Muscle layer of duodenum (tissue), 2 donors: ENCODE measurements at regions not wholly inside any gene's neighbourhood (a gene's known extent, or its start where the extent isn't known, plus 50 kb on each side); places are given as distances from the start of the nearest gene placed in this dataset.

Experiments used
- H3K27ac ChIP-seq: one replicate; pipeline ENCODE4 v1.7.0; 2013; ENCODE audit warnings: mild to moderate bottlenecking, low read length
- H3K27me3 ChIP-seq: one replicate; pipeline ENCODE4 v1.7.0; 2013; ENCODE audit warnings: low read depth, mild to moderate bottlenecking, control low read depth, low read length
- H3K36me3 ChIP-seq, 2 donors: one replicate each; pipeline ENCODE4 v1.7.0; 2013; ENCODE audit warnings: low read length in 2 of 2, control low read depth in 1 of 2, mild to moderate bottlenecking in 1 of 2; ENCODE audit not compliant: insufficient read depth in 2 of 2, control insufficient read depth in 1 of 2
- H3K4me1 ChIP-seq, 2 donors: one replicate each; pipeline ENCODE4 v1.7.0; 2013; ENCODE audit warnings: low read length in 2 of 2, mild to moderate bottlenecking in 2 of 2, control low read depth in 1 of 2, moderate library complexity in 1 of 2; ENCODE audit not compliant: insufficient read depth in 2 of 2, control insufficient read depth in 1 of 2
- H3K4me3 ChIP-seq, 2 donors: one replicate each; pipeline ENCODE4 v1.7.0; 2013; ENCODE audit warnings: low read length in 2 of 2, low read depth in 1 of 2, mild to moderate bottlenecking in 1 of 2
- H3K9me3 ChIP-seq, 2 donors: one replicate each; pipeline ENCODE4 v1.7.0; 2013; ENCODE audit warnings: low read length in 2 of 2, control low read depth in 1 of 2, mild to moderate bottlenecking in 1 of 2; ENCODE audit not compliant: control insufficient read depth in 1 of 2
- donor health status: healthy.

DNA sequence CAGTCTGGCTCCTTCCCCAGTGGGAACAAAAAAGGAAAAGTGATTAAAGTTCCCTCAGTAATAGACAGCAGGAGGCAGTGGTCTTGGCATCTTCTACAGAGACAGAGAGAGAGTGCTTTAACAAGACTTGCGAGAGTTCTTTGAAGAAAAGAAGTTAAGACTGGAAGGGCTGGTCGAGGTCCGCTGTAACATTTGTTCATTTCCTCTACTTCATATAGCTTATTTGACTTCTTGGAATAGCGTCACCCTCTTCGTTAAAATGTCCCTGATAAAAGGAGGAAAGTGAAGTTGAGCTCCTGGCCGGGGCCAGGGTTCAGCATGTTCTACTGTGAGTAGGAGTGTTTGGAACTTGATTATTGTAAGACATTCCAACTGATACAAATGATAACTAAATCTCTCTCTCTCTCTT lies 179.8 kb downstream of the SLIT2 start:
- peaks cover 9 to 12% of the 10 kb centered on the region in 2 donors for H3K4me1 ChIP-seq
- H3K36me3 ChIP-seq = no peaks in the 10 kb centered on the region
- H3K27ac ChIP-seq = peak overlapping the region; percentile 88

DNA sequence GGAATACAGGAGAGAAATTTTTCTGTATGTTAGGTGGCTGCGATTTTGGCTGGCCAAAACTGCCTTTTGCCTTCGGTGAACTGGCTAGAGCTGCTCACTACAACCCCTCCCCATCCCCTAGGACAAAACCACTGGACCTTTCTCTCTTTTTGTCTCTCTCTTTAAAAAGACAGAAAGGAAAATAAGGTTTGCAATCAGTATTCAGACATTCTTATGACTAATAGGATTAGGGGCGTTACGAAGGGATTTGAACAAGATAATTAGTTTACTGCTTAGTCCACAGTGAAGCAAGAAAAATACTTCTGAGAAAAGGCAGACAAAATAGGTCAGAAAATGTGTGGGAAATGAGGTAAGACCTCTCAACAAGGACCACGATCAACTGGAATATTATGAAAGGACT lies 180.4 kb downstream of the SLIT2 start:
- peak overlapping the region; percentile 88 for H3K27ac ChIP-seq
- H3K36me3 ChIP-seq = no peaks in the 10 kb centered on the region
- peaks cover 9 to 12% of the 10 kb centered on the region in 2 donors for H3K4me1 ChIP-seq
- no peaks in the 10 kb centered on the region for H3K27me3 ChIP-seq
- H3K9me3 ChIP-seq = no peaks in the 10 kb centered on the region
- peak overlapping the region; percentile 26 to 30 for H3K4me3 ChIP-seq

More for the DNA sequence above, 179.8 kb downstream of the SLIT2 start:
- Histone ChIP-seq H3K4me3 (peak overlapping the region; percentile 26 to 30), H3K9me3 (no peaks in the 10 kb centered on the region), H3K27me3 (no peaks in the 10 kb centered on the region)

DNA sequence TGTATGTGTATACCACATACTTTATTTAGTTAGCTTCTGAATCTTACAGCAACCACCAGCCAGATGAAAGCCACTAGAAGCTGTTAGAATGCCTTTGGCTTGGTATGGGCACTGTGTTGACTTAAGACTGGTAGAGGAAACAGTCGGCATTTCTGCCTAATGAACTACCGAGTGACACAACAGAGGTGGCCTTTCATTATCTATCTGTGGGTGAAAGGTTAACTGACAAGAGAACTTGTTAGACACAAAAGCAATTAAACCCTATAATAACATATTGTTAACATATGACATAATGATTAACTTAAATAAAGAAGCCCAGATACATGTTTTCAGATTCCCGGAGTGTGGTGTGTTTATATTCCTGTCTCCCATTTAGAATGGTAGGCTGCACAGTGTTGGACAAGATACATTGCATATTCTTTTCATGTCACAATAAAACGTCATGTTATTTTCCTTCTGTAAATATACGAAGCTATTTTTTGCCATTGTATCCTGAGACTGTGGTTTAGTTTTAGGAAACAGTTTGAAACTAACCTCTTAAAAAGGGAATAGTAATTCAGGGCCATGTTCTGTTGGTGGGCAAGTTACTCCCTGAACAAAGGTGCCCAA lies 181.5 kb downstream of the SLIT2 start:
- H3K27me3 ChIP-seq = no peaks in the 10 kb centered on the region
- H3K36me3 ChIP-seq = no peaks in the 10 kb centered on the region
- peak overlapping the region; percentile 73 for H3K27ac ChIP-seq
- no peak overlapping the region for H3K4me3 ChIP-seq
- H3K4me1 ChIP-seq = peaks cover 9 to 12% of the 10 kb centered on the region in 2 donors
- H3K9me3 ChIP-seq = no peaks in the 10 kb centered on the region

DNA sequence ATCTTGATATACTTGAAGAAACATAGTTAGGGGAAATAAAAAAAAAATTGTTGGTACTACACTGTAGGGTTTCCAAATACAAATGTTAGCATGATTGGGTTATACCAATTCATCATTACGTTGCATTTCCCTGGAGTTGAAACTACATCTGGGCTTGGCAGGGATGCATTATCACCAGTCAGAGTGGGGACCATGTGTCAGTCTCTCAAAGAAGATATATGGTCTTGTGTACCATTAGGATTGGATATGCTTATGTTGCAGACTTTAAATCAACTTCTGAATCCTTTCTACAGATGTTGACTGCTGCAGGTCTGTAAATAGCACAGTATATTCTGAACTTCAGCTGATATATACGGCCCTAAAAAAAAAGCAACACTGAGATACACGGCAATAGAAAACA lies 188.5 kb downstream of the SLIT2 start:
- Histone ChIP-seq H3K36me3 (no peaks in the 10 kb centered on the region), H3K27ac (no peak overlapping the region), H3K4me1 (peaks cover 3 to 10% of the 10 kb centered on the region in 2 donors), H3K27me3 (no peaks in the 10 kb centered on the region), H3K4me3 (no peak overlapping the region), H3K9me3 (no peaks in the 10 kb centered on the region)

DNA sequence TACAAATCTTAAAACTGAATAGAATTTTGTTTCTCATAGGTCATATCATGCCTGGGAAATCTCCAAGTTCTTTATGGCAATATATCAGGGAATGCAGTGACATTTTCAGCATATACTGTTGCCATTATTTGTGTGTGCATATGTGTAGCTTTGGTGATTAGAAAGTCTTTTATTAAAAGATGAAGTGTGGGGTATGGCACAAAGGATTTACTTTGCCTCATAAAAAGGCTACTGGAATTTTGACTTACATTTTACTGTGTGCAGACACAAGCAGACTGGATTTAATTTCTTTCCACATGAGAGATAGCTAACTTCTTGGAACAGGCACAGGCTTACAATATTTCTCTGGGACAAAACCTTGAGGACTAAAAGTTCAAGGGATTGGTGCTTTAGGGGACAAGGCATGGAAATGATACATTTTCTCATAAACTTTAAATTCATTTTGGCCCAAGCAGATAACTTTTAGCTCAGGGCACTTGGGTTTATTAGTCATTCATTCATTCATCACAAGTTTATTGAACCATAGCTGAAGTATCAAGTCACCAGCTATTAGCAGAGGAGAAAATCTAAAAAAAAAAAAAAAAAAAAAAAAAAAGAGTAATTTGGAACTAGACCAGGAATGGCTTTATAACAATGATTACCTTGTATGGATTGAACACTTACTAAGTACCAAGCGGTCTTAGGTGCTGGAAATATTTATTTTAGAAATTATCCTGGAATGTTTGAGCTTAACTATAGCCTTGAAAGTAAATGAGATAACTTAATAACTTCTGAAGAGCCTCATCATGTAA lies 191.5 kb downstream of the SLIT2 start:
- Histone ChIP-seq H3K27me3 (no peaks in the 10 kb centered on the region), H3K9me3 (no peaks in the 10 kb centered on the region), H3K36me3 (no peaks in the 10 kb centered on the region), H3K4me1 (peaks cover 0 to 10% of the 10 kb centered on the region in 2 donors), H3K4me3 (no peak overlapping the region), H3K27ac (peak overlapping the region; percentile 81)

DNA sequence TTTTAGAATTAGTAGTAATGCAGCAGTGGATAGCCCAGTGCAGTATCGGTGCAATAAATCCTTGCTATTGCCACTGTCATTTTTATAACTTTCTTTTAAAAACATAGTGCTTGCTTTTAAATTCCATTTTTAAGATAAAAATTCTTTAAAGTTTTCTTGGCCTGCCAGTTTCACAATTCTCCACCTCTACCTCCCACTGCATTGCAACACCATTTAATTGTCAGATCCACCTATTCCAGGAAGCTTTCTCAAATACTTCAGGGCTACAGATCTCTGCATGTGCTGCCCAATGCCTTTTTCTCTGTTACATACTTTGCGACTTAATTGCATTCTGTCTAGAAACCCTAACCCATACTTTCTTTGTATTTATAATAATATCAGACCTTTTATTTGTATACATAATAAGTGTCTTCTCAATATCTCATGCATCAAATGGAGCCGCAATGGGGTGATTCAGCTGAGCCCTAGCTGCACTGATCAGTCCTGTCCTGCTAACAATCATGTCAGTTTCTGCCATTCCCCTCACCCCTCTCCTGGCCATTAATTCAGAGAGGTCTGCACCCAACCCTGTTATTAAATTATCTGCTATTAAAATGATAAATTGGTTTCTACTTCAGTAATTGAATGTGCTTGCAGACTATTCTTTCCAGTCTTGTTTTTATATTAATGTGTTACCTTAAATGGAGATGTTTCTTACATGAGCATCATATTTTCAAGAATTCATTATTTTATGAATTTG lies 193.1 kb downstream of the SLIT2 start:
- H3K27ac ChIP-seq = peak overlapping the region; percentile 42

DNA sequence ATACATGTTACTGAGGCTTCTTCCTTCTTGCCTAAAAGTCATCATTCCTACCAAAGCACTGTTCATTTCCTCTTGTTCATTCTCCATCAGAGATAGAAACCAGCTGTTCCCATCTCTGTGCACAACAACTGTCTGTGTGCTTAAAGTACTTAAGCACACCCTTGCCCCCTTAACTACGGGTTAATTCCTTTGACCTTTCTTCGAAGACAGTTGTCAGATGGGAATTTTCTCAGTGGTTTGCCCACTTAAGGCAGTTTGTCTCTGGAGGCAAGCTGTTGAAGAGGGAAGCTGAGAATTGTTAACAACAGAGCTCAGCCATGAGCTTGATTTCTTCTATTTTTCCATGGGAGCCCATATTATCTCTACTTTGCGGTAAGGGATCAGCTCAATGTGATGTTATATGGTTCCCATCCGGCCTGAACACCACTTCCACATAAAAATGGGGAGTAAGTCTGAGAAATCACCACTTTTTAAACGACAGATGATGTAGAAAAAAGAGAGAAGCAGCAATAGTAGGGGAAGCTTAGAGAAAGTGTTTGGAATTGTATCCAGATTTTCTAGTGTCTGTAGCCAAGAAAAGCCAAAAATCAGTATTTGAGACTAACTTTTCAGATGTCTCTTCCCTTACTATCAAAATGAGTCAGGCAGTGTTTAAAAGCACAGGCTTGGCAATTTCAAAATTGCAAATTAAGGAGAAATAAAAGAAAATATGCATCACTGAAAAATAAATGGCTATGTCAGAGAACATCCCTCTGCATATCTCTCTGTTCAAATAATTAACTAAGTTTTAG lies 194.4 kb downstream of the SLIT2 start:
- no peaks in the 10 kb centered on the region for H3K36me3 ChIP-seq
- H3K27ac ChIP-seq = peak overlapping the region; percentile 12
- no peaks in the 10 kb centered on the region for H3K9me3 ChIP-seq
- H3K27me3 ChIP-seq = no peaks in the 10 kb centered on the region
- H3K4me3 ChIP-seq = no peak overlapping the region
- peaks cover 0 to 10% of the 10 kb centered on the region in 2 donors for H3K4me1 ChIP-seq

More for the DNA sequence above, 193.1 kb downstream of the SLIT2 start:
- Histone ChIP-seq H3K27me3 (no peaks in the 10 kb centered on the region), H3K36me3 (no peaks in the 10 kb centered on the region), H3K9me3 (no peaks in the 10 kb centered on the region), H3K4me1 (peaks cover 0 to 10% of the 10 kb centered on the region in 2 donors), H3K4me3 (no peak overlapping the region)

DNA sequence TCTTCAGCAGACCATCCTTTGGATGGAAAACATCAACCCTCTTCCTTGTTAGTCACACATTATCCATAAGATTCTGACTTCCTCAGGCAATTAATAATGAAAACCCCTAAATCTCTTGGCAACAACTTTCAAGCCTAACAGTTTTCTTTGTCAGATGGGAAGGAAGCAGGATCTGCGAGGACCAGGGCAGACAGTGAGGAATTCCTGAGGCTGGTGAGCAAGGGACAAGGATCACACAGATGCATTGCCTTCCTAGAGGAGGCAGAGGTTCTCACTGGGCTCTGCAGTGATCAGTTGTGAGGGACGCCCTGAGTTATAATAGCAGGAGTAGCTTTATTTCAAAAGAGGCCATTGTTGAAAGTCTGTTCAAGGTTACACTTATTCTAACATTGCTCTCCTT lies 195.4 kb downstream of the SLIT2 start:
- Histone ChIP-seq H3K4me3 (no peak overlapping the region), H3K4me1 (peaks cover 0 to 10% of the 10 kb centered on the region in 2 donors), H3K36me3 (no peaks in the 10 kb centered on the region), H3K27ac (no peak overlapping the region), H3K27me3 (no peaks in the 10 kb centered on the region), H3K9me3 (no peaks in the 10 kb centered on the region)

DNA sequence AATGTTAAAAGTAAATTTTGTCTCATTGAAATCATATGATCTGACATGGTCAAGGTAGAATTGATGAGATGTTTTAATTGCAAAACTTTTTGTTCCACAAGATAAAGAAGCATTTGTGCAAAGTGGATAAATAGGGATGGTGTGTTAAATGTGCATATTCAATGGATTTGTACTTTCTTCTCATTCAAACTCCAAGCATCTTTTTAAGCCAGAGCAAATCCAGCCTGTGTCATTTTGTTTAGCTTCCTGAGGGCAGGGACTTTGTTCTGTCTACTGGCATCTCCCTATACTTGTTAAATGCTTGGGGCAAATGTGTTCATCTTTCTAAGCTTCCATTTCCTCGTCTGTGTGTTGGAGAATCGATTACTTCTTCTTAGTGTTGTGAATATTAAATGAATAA lies 200.3 kb downstream of the SLIT2 start:
- H3K27ac ChIP-seq = no peak overlapping the region
- no peaks in the 10 kb centered on the region for H3K4me1 ChIP-seq
- H3K27me3 ChIP-seq = no peaks in the 10 kb centered on the region
- H3K9me3 ChIP-seq = no peaks in the 10 kb centered on the region
- no peak overlapping the region for H3K4me3 ChIP-seq
- no peaks in the 10 kb centered on the region for H3K36me3 ChIP-seq

DNA sequence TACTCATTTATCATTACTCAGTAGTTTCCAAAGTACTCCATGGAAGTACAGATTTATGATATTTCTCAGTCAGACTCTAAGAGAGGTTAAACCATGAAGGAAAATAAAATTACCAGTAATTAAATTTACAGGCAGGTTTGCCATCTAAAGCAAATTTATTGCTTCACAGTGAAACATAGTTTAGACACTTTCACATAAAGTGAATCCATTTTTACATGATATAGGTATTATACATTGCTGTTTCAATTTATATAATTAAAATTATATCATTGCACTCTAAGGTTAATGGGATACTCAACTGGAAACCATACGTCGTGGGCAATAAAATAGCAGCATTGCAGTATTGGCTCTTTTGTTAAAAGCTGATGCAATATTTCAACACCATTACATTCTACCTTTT lies 202.8 kb downstream of the SLIT2 start:
- no peaks in the 10 kb centered on the region for H3K9me3 ChIP-seq
- no peaks in the 10 kb centered on the region for H3K27me3 ChIP-seq
- H3K4me3 ChIP-seq = no peak overlapping the region
- no peaks in the 10 kb centered on the region for H3K36me3 ChIP-seq
- H3K27ac ChIP-seq = no peak overlapping the region
- no peaks in the 10 kb centered on the region for H3K4me1 ChIP-seq

DNA sequence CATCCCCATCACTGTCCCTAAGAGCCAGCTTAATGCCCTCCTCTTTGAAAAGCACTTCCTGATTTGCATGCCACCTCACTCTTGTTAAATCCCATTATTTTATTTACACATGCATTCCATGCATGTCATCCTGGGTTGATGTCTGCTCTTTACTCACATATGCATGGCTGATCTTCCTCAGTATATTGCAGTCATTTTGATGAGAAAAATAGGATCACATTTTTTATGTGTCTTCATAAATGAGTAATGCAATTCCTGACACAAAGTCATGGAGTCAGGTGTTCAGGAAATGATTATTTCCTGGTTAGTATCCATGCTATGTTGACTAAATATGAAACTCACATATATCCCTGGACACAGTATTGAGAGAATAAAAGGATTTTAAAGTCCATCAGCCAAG lies 204.7 kb downstream of the SLIT2 start:
- H3K27ac ChIP-seq = no peak overlapping the region
- no peak overlapping the region for H3K4me3 ChIP-seq
- no peaks in the 10 kb centered on the region for H3K27me3 ChIP-seq
- no peaks in the 10 kb centered on the region for H3K9me3 ChIP-seq
- no peaks in the 10 kb centered on the region for H3K36me3 ChIP-seq
- no peaks in the 10 kb centered on the region for H3K4me1 ChIP-seq
